Activated T-cell treated with anti-CD3 and anti-CD28 coated beads for 48 hours (primary cell): ENCODE measurements at regions not wholly inside any gene's neighbourhood (a gene's known extent, or its start where the extent isn't known, plus 50 kb on each side); places are given as distances from the start of the nearest gene placed in this dataset.

Source experiments
- DNase-seq: peaks from one replicate; pipeline ENCODE4 v3.0.0-alpha.2; 2020; ENCODE audit warnings: low read depth

DNA sequence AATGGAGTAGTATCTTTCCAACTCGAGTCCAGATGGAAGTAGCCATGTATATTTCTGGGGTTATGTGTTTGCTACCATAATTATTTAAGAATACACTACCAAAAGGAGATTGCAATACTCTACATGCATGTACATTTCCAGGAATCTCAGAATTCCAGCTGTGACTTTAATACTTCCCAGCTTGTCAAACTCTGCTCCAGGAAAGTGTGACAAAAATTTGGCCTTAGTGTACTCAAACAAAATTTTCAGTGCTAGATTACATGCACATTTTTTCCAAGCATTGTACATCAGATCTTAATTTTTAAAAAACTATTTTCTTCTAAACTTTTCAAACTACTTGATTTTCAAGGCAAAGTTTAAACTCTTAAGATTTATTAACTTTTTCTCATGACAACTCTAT, 1791.6 kb downstream of the SUCLG1 start:
- no peak for DNase-seq

DNA sequence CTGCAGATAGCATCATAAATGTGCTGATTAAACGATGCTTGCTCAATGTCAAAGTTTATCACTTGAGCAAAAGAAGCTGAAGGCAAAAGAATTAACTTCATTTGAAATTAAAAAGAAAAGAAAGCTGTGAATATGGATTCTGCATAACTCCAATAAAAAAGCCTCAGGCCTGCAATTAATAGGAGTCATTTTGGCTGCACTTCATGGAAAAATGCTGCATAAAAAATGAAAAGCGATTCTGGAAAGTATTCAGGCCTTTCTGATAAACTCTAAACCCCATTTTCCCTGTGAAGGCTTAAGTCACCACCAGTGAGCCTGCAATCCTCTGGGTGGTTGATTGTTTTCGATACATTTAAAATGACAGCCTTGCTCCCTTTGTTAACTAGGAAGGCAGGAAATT, 1793.4 kb downstream of the SUCLG1 start:
- no peak for DNase-seq

DNA sequence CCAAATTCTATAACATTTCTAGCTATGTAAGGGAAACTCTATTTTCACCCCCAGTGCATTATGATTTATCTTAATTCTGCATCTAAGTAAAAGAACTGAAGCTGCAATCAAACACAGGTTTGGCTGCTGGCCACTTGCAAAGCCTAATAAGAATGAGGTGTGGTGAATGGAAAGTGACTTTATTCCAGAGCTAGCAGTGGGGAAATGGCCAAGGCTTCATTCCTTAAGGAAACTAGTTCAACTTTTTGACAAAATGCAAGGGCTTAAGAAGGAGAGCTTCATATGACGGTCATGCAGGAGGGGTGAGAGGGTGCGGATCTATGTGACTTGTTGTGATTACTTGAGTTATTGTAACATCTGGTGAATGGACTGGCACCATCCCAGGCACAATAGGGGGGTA, 1802.0 kb downstream of the SUCLG1 start:
- DNase-seq = no peak

DNA sequence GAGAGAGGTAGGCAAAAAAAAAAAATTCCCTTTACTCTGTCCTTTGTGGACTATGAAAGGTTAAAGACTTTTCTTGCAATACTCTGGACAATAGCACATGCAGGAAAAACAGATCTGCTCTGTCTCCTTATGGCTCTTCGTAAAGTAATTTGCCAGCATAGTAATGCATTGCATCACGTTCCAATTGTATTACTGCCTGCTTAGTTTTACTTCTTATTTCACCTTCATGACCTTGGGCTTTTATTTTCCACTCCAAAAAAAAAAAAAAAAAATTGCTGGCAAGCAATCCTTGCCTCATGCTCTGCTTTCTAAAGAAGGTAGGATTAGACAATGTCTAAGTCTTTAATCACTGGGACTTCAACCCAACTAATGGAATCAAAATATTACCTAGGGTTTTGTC, 1802.7 kb downstream of the SUCLG1 start:
- DNase-seq = no peak

DNA sequence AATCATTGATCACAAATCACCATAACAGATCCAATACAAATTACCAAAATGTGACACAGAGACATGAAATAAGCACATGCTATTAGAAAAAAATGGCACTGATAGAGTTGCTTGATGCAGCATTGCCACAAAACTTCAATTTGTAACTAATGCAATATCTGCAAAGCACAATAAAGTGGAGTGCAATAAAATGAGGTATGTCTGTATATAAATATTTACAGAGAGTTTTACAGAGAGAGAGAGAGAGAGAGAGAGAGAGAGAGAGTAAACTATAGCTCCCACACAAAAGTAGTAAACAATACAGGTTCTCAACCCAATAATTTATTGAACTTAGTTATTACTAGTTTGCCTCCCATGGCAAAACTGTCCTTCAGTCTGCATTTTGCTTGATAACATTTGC, 1807.0 kb downstream of the SUCLG1 start:
- DNase-seq = no peak

DNA sequence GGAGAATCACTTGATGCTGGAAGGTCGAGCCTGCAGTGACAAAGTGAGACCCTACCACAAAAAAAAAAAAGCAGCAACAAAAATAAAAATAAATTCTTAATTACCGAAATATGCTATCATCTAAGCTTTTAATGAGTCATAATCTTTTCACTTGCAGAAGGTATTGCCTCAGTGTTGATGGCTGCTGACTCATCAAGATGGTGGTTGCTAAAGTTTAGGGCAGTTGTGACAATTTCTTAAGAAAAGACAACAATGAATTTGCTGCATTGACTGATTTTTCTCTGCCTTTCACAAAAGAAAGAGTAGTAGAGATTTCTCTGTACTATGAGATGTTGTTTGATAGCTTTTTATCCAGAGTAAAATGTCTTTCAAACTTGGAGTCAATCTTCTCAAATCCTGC, 1809.0 kb downstream of the SUCLG1 start:
- DNase-seq = no peak

DNA sequence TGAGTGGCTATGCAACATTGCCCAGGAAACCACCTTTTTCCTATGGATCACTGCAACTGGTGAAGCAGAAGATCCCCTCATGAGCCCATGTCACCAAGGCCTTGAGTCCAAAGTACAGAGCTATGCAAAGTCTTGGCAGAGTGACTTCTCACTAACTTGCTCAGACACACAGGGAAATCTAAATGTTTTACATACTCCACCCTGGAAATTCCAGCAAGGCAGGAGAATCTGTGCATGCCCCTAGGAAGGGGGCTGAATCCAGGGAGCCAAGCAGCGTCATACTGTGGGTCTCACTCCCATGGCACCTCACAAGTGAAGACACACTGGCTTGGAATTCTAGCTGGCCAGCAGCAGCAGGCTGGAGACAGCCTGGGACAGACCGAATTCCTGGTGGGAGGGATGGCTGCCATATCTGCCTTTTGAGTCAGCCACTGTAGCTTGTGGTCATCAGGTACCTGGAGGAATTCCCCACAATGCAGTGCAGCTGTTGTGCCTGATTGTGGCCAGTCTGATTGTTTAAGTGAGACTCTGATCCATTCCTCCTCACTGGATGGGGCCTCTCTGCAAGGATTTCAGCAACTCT, 1817.4 kb downstream of the SUCLG1 start:
- no peak for DNase-seq

DNA sequence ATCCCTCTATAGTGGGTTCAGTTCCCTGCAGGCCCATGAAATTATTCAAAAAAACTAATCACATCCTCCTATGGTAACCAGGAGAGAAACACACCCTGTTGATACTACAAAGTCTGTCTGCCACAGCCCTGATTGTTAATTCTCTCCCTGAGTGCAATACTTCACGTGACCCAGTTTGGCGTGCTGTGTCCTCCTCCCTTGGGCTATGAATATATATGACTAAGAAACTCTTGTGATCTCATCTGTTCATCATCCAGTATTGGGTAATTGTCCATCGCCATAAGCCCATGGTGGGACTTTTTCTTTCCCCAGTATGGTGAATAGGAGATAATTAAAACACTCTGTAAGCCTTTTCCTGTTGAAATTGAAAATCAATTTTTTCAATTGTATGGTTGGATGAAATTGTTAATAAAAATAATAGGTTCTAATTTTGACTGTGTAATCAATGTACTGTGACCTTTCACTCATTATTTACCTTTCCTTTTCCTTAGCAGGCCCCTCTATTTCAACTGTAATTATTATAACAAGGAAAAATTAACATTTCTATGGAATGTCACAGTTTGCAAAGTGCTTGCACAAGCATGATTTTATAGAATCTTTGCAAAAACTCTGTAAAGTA, 1822.6 kb downstream of the SUCLG1 start:
- no peak for DNase-seq

DNA sequence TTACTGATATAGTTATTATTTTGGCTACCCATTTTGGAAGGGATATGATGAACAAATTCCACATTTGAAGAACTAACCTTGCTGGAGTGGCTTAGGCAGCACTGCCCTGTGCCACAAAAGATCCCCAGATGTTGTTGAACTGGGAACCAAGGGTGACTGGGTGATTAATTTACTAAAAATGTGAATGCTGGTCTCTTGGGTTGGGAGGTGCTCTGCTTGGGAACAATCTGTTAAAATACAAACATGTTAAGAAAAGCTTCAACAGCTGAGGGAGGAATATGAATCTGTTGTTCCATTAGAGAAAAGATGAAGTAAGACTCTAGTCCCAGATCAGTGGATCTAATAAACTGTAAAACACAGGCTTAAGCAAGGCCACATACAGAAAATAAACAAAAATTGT, 1860.1 kb downstream of the SUCLG1 start:
- DNase-seq = no peak

DNA sequence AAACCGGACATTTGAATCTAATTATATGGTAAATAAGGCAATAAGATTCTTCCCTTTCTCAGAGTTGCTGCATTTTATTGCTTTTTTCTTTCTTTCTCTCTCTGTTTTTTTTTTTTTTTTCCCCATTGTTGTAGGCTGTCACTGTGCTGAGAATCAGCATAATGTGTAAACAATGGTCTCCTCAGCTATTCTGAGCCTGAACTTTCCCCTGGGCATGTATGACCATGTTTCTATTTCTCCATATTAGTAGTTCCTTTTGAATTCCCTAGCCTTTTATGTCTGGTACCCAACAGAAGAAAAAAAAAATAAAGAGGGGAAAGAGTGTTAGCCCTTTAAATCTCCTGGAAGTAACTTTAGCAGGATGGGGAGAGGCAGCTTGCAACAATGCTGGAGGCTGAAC, 1862.5 kb downstream of the SUCLG1 start:
- DNase-seq = no peak

DNA sequence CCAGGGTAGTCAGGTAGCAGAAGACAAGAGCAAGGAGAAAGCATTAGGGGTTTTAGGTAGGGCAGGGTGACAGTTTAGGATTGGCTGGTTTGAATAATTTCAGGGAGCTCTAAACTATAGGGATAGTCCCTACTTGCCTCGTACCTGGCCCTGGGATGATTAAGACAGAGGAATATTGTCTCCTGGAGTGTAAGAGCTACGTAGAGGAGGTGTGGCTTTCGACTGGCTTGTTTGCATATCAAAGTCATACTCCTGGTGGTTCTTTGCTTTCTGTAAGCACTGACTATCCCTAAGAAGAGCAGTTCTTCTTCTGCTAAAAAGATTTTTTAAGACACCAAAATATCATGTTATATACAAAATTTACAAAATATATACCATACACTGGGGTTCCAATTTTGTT, 1867.4 kb downstream of the SUCLG1 start:
- DNase-seq = no peak

DNA sequence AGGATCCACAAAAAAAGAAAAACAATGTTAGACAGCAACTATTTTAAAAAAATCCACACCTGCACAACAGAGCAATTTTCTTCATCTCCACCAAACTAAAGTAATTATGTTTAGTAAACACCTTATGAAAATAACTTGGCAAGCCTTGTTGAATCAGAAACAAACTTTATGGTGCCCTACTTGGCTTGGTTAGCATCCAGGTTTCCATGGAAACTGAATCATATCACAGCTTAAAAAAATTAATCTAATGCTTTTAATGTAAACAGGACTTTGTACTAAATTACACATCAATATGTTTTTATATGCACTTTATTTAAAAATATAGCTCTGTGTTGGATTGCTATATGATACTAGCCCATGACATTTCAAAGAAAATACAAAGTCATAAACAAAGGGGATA, 1882.4 kb downstream of the SUCLG1 start:
- DNase-seq = no peak

DNA sequence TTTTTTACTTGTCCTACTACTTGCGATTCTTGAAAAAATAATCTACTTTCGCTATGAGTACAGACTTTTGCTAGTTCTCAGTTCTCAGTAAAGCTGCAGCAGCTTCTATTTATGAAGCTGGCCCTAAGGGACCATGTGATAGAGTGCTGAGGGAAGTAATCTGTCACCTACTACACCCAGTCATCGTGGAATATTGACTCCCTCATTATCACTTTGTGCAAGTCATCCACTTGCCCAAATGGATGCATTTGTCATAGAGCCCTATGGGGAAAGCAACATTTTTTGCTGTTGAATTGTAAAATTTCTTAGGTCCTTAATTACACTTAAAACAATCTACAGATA, 1919.8 kb downstream of the SUCLG1 start:
- DNase-seq = no peak

DNA sequence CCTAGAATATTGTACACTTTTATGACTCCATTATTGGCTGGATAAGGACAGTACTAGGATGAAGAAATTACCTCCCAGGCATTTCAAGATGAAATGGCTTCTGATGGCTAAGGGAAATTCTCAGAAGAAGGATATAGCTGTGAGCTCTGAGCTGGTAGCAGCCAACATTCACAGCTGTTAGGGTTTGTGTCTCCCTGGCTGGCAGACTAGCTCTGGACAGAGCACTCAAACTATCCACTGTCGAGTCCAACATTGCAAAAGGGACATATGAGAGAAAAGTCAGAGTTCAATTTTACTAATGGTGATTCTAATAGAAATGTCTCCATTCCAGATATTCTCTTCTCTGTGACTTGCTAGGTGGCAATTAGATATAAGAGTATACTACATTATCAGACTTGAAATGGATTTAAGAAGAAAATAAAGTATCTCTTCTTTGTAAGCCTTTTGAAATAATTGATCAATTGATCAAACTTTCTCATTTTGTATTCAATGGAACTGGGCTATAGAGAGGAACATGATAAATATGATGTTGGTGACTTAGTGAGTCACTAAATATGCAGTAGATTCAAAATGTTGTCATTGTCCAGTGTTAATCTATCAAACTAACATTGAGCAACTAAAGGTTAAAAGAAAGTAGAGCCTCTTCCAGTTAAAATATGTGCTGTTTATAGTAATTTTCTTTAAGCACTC, 1920.3 kb downstream of the SUCLG1 start:
- DNase-seq = no peak

DNA sequence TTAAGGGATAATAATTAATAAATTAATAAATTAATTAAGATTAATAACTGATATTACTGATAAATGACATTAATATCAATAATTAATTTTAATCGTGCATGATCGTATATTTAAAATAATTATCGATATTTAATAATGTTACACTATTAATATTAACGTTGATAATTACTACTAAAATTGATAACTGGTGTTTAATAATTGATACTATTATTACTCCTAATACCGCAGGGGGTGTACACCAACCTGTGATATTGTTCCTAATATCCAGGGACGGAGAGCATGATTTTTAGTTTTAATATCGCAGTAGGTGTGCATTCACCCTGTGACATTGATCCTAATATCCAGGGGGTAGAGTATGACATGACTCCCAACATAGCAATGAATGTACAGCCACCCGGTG, 1930.8 kb downstream of the SUCLG1 start:
- DNase-seq = no peak

DNA sequence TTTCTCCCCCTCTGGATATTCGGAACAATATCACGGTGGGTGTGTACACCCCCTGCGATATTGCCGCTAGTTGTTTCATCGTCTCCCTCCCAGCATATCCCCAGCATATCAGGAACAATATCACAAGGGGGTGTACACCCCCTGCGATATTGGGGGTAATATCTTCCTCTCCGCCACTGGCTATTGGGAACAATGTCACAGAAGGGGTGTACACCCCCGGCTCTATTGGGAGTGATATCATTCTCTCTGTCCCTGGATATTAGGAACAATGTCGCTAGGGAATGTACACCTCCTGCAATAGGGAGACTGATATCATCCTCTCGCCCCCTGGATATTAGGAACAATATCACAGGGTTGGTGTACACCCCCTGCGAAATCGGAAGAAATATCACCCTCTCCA, 1932.0 kb downstream of the SUCLG1 start:
- no peak for DNase-seq

DNA sequence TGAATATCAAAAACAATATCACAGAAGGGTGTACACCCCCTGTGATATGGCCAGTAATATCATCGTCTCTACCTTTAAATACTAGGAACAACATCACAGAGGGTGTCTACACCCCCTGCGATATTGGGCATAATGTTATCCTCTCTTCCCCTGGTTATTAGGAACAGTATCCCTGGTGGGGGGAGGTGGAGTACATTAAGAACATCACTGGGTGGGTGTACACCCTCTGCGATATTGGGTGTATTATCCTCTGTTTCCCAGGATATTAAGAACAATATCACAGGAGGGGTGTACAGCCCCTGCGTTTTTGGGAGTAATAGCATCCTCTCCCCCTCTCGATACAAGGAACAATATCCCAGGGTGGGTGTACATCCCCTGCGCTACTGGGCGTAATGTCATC, 1932.8 kb downstream of the SUCLG1 start:
- DNase-seq = no peak

DNA sequence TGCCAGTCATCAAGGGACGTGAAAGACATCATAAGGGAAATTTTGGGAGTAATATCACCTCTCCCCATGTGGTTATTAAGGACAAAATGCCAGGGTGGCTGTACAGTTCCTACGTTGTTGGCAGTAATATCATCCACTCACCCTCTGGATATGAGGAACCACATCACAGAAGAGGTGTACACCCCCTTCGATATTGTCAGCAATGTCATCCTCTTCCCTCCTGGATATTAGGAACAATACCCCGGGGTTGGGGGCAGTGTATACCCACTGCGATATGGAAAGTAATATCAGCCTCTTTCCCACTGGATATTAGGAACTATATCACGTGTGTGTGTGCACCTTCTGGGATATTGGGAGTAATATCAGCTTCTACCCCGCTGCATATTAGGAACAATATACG, 1933.3 kb downstream of the SUCLG1 start:
- no peak for DNase-seq

DNA sequence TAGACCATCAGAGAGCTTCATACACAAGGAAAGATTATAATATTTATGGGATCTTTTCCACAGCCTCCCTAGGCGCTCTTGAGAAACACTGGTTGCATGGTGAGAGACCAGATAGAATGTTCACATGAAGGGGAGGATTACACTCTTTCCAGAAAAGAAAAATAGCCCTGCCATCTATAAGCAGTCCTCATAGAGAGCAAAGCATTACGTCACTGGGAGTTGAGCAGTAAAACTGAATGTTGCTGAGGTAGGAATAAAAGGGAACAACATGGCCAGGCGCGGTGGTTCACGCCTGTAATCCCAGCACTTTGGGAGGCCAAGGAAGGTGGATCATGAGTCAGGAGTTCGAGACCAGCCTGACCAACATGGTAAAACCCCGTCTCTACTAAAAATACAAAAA, 1934.3 kb downstream of the SUCLG1 start:
- DNase-seq = no peak

DNA sequence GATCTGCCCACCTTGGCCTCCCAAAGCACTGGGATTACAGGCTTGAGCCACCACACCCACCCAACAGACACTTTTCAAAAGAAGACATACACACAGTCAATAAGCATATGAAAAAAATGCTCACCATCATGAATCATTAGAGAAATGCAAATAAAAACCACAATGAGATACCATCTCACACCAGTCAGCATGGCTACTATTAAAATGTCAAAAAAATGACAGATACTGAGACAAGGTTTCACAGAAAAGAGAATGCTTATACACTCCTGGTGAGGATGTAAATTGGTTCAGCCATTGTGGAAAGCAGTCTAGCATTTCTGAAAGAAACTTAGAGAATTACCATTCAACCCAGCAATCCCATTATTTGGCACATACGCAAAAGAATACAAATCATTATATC, 1947.2 kb downstream of the SUCLG1 start:
- DNase-seq = no peak

DNA sequence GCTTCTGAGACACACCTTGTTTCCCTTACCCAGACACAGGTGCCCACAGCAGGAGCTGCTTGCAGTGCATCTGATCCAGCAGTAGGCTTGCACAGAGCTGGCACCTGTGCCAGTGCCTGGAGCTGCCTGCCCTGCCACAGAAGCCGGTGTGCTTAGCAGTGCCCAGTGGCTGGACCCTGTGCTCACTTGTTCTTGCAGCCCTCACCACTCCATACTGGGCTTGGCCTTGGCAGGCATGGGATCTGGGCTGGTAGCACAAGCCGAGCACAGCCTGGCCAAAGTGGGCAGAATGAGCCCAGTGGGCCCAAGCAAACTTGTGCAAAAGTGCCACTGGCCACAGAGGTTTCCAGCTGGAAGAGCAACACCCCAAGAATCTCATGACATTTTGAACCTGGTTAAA, 1950.4 kb downstream of the SUCLG1 start:
- DNase-seq = no peak

DNA sequence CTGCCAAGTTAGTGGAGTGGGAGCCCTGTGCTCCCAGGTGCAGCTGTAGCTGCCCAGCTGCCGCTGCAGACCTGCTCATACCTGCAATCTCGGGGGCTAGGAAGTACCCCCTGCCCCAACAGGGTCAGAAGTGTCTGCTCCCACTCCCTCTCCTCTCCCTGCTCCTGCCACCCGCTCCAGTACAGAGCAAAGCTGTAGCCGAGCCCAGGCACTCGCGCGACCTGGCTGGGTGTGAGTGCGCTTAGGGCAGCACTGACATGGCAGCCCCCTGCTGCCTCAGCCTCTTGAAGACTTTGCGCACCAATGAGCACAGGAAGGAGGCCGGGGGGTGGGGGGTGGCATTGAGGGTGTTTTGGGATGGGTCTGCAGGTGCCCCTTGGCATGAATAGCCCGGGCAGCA, 1951.4 kb downstream of the SUCLG1 start:
- DNase-seq = no peak

DNA sequence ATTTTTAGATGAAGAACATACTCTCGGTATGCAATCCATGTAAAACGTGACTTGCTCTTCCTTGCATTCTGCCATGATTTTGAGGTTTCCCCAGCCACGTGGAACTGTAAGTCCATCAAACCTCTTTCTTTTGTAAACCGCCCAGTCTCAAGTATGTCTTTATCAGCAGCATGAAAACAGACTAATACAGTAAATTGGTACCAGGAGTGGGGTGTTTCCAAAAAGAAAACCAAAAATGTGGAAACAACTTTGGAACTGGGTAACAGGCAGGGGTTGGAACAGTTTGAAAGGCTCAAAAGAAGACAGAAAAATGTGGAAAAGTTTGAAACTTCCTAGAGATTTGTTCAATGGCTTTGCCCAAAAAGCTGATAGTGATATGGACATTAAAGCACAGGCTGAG, 1957.9 kb downstream of the SUCLG1 start:
- no peak for DNase-seq

DNA sequence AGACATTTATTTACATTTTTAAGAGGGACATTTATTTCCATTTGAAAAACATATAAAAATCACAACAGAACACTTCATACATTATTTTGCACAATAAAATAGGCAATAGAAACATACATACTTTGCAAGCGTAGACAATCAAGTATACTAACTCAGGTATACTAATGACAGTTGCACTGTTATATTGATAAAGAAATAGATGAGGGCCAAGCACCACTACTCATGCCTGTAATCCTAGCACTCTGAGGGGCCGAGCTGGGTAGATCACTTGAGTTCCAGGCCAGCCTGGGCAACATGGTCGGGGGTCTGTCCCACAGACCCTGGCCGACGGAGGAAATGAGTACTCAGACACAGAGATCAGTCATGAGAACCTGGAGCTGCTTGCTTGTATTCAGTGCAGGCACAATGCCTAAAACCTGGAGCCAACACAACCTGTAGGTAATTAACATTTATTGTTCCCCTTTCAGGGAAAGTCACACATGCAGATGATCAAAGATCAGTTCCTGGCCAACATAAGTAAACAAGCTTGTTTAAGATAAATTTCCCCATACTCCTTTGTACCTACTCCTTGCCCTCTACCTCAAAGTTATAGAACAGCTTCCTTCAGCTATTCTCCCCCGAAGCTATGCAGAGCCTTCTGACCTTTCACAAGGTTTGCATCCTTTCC, 1960.2 kb downstream of the SUCLG1 start:
- DNase-seq = no peak
